Fibroblast of skin of left biceps (primary cell): ENCODE measurements at regions not wholly inside any gene's neighbourhood (a gene's known extent, or its start where the extent isn't known, plus 50 kb on each side); places are given as distances from the start of the nearest gene placed in this dataset.

Experiments used
- DNase-seq, 2 experiments: peaks; one replicate each; pipeline ENCODE4 v3.0.0-alpha.2; 2013; ENCODE audit warnings: low read depth in 2 of 2

DNA sequence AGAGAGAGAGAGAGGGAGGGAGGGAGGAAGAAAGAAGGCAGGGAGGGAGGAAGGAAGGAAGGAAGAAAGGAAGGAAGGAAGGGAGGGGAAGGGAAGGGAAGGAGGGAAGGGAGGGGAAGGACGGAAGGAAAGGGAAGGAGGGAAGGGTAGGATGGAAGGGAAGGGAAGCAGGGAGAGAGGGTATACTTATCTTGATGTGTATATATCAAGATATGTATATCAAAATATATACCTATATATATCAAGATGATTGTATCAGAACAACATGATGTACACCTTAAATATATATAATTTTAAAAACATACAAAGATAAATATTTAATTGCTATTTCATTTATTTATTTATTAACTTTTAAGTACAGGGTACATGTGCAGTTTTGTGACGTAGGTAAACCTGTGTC lies 96.8 kb upstream of the ADAMTS16 start:
- DNase-seq, result no peak

DNA sequence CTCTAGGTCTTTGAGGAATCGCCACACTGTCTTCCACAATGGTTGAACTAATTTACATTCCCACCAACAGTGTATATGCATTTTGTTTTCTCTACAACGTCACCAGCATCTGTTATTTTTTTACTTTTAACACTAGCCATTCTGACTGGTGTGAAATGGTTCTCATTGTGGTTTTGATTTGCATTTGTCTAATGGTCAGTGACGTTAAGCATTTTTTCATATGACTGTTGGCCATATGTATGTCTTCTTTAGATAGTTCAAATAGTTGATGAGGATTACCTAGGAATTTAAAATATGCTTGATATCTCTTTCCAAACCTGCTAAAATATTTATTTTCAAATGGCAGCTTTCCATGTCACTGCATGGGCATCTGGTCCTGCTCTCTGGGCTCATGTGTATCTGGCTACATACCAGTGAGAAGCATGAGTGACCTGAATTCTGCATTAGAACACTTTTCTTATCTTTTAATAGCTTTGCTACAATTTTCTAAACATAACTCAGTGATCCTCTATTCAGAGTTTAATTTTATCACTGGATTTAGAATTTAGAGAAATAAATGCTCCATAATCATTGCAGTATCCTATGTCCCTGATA lies 95.8 kb upstream of the ADAMTS16 start:
- DNase-seq, result no peak

DNA sequence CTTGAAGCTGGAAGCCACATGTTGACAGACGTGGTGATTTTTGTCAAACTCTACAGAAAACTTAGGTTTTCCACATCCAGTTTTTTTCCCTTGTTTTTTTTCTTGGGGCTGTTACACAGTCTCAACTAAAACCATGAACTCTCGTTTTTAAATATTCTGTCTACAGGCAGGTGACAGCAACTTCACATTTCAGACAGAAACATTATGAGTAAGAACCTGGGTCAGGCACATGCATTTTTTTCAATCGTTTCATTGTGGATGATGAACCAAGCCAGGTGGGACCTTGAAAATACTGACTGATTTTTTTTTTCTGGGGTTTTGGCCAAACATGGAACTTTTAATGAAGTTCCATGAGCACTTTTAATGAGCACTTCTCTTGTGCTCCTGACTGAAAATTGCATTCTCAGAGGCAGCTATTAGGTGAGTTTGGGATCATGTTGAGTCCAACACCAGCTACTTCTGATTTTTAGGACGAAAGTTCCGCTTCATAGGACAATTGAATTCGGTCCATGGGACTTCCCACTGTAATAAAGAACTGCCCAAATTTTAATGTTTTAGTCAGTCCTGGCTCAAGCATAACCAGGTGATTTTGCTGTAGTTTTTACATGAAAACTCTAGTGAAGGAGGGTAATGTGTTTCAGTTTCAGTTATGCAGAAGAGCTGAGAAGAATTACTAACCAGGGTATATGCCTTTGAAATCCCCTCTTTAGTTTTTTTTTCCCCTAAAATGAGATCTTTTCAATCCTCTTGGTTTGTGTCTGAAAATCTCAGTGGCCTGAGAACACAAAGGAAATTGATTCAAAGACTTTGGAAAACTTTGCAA lies 93.2 kb upstream of the ADAMTS16 start:
- no peak for DNase-seq

DNA sequence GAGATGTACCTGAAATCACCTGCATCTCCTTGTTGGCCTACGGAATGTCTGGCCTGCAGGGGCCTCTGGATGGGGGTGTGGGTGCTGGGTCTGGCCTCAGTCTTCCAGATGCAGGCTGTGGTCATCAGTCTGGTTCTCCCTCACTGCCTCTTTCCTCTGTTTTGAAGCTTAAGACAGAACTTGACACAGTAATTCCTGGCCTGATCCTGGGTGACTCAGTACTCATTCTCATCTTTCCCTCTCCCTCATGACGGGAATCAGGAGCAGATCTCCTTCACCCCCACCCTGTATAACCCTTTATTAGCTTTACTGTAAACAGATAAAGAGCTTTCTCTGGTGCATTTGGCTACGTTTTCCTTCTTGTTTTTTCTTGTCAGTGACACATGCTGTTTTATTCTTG lies 89.3 kb upstream of the ADAMTS16 start:
- DNase-seq, result no peak

DNA sequence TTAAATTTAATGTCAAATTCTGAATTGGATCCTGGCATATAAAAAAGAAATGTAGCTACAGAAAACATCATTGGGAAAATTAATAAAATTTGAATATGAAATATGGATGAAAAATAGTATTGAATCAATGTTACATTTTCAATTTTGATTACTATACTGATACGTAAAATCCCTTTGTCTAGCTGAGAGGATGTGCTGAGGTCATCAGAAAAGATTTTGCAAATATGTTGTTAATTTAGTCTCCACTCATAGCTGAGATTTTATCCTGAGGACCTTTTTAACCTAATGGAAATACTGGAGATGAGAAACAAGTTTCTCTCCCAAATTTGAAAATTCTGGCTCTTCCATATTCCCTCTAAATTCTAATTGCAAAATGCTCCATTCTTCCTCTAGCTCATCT lies 84.4 kb upstream of the ADAMTS16 start:
- no peak for DNase-seq

DNA sequence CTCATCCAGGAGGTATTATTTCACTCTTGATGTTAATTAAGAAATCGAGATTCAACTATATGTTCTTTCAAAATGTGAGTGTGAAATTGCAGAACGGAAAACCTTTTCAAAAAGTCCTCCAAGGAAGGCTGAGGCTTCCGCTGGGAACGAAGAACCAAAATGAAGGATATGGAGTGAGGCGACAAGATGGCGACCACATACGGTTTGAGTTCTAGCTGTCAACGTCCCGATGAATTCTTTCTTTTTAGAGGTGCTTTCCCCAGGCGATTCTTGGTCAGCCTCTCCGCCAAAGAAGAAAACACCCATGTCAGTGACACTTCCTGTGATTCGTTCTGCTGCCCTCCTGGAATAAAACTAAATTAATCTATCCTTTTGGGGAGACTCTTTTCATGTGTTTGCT lies 78.3 kb upstream of the ADAMTS16 start:
- no peak for DNase-seq

DNA sequence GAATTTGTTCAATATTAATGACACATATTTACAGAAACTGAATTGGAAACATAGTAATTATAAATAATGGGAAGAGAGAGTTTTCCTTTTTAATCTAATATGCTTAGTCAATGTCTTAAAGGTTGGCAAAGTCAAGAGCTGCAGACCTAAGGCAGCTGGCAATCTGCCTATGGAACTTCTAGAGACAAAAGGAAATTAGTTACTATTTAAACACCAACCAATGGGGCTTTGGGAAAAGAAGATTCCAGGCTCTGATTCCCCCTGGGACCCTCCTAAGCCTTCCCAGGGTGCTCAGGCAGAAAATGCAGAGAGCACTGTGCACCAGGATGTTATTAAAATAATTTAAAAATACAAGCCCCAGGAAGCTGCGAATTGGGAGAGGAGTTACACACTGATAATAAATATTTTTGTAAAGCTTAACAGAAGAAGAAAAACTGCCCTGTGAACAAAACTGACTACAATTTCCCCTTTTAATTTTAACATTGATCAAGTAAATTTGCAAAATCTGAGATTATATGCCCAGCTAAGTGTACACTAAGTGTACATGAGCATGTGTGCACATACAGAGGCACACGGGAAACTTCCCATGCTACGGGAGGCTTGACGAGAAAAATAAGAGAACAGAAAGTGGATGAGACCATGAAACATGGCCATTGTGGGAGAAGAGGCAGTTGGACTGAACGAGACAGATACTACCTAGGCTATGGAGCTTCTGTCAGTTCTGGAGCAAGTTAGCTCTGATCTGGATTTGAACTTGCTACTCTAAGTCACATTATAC lies 77.4 kb upstream of the ADAMTS16 start:
- DNase-seq, result no peak

DNA sequence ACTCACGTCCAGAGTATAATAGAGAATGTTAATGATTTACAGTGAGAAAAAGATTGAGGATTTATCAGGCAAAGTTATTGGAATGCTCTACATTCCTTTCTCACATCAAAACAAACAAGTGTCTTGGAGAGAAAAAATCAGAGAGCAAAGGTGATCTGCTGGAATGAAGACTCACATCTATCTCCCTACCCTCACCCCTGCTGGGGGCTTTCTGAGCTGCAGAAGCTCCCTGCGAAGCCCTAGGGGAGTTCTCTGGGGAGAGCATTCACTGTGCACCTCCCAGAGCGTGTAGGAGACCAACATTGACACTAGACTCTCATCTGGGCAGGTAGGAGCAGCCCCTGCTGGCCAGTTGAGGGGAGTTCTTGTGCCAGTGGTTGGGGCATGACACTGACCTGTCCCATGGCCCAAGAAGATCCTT lies 76.6 kb upstream of the ADAMTS16 start:
- DNase-seq, result no peak

DNA sequence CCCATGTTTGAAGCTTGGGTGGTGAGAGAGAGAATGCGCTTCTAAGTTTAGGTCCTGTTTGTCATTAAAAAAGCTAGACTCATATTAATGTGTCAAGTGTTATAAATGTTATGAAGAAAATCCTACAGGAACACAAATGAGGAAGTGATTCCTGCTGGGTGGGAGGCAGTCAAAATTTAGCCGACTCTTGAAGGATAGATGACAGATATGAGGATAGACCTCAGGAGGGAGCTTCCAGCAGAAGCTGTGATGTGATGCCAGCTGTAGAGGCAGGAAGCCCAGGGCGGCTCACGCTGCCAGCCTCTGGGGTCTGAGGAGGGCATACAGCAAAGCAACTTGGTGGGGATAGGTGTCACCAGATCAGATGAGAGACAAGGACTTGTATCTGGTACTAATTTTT lies 74.7 kb upstream of the ADAMTS16 start:
- DNase-seq, result no peak

DNA sequence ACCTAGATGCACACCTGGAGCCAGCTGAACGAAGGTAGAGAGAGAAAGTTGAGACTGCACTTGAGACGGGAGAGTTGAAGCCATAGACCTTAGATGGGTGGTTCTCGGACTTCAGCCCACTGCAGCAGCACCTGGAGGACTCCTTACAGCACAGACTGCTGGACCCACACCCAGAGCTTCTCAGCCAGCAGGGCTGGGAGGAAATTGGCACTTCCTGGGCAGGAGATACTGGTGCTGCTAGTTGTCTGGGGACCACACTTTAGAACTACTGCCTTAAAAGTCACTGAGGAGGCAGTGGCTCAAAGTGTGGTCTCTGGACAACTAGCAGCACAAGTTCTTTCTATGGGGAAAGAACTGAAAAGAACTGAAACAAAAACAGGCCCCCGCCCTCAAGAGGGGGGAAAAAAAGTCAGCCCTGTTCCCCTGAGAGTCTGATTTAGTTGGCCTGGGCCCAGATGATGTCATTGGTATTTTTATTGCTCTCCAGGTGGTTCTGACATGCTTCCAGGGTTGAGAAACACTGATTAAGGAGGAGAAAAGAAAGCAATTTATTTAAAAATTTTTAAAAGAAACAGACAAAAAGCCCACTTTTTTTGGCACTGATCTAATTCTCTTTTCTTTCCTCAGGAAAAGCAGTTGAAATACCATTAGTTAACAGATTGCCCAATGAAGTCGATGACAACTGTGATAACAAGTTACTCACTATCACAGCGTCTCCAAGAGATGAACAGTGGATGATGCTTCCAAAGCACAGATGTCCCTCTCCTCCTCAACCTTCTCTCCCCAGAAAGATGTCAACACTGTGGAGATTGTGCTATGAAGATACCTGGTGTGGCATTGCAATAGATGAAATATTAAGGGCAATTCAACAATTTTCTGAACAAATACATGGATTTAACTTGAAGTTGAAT lies 73.6 kb upstream of the ADAMTS16 start:
- DNase-seq, result no peak

DNA sequence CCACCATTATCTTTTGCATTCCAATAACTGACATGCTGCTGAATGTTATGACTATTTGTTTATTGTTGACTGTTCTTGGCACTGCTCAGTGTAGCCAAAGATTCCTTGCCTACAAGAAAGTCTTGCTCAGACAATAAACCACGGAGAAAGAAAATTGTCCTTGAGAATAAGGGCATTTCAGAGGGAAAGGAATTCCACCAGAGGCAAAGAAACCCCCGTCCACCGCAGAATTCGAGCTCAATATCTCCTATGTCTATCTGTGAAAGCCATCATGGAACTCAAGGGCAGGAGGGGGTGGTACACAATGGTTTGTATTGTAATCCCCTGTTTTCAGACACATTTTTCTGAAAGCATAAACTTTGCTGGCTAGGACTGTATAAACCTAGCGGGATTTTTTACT lies 70.3 kb upstream of the ADAMTS16 start:
- DNase-seq, result no peak

DNA sequence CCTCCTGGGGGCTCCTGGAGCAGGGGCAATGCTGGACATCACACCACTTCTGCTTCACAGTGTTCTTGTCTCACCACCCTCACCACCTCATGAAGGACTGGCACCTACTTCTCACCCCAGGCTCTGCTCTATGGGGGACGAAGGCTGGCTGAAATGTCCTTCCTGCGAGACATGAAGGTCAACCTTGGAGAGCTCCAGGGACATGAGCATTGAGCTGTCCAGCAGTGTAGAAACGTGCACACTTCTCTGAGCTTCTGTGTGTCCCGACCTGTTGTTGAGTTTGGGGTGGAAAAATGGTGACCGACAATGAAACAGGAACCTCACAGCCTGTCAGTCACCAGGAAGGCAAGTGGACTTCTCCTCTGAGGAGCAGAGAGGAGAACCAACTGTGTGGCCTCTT lies 68.6 kb upstream of the ADAMTS16 start:
- no peak for DNase-seq

DNA sequence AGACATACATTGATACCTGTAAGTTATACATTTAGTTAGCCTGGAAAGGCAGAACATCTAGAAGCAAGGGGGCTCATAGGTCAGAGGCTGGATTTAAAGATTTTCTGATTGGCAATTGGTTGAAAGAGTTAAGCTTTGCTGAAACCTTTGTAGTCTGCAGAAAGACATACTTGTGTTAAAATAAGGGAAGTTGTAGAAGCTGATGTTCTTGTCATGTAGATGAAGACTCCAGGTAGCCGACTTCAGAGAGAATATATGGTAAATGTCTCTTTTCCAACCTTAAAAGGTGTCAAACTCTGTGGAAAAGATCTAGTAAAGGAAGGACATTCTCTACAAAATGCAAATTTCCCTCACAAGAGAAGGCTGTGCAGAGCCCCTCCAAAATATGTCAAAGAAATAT lies 62.9 kb upstream of the ADAMTS16 start:
- DNase-seq, result no peak

DNA sequence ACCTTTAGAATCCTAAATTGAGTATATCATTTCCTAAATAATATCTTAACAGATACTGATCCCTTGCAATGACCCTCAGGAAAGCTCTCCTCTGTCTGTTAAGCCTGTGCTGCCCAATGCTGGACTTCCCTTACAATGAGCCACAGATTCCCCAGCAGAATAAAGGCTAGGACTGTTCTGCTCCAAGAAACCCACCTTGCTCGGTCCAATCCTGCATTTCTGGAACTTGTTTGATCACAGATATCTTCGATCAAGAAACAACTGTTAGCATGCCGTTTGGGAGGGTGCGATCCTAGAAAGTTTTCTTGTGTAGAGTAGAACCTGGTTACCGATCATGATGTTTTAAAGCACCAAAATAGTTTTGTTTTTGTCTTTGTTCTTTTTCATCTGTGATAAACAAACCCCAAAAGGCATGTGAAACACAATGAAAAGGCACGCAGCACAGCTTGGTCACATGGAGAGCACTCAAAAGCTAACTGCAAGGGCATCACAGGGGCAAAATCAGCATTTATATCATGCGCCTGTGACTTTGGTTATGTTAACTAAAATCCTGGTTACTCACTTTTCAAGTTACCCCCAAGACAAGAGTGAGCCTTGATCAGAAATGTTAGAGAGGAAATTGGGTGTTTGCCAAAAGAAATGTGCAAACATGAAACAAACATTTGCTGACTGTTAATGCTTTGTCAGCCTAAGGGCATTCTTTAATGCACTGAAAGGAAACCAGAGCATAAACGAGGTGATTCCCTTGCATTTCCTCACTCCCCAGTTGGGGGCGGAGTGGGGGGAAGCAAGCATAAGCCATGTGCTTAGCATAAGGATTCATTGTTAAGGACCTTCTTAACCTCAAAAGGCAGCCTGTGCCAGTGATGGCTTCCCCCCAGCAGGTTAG lies 61.9 kb upstream of the ADAMTS16 start:
- no peak for DNase-seq

DNA sequence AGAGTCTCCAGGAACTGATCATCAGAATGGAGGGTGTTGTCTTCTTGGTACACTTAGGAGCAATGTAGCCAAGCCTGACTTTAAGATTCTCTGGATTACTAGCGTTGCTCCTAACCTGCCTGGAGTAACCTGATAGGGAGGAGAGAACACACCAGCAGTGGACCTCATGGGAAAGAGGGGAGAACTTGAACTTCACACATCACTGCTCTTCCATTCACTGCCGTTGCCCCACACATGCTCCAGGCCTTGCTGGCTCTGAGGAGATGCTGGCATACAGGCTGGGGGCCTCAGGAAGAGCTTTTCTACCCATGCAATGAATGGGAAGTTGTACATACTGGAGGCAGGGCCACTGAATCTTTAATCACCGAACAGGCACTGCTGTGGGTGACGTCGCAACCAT lies 60.3 kb upstream of the ADAMTS16 start:
- no peak for DNase-seq

DNA sequence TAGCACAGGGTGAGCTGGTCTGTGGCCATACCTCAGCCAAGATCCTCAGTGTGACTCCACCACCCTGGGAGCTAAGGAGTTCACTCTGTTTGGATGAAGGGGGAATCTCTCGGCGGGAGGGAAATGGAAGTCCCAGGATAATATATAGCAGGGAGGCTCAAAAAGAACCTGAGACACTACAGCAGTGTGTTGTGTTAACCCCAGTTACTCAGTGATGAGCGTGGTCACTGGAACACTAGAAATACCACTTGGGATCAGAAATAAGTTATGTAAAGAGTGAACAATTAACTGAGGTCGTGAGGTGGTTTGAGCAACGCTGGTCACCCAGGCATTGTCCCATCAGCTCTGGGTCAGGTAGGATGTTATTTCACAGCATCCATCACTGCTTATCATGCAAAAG lies 59.3 kb upstream of the ADAMTS16 start:
- no peak for DNase-seq

DNA sequence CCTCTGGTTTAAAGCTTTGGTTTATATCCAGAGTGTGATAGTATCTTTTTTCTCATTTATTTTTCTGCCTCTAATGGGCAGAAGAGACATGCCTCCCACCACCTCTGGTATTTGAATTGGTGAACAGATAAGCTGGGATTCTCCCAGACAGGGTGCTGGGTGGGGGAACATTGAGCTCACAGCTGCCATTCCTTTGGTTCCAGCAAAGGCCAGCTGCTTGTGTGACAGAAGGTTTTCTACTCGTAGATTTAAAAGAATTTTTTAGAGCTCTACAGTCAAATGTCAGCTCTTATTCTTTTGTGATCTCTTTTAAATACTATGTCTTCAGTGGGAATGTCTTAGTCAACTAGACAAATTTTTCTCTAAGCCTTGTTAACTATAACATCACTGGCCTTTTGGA lies 54.7 kb upstream of the ADAMTS16 start:
- no peak for DNase-seq

DNA sequence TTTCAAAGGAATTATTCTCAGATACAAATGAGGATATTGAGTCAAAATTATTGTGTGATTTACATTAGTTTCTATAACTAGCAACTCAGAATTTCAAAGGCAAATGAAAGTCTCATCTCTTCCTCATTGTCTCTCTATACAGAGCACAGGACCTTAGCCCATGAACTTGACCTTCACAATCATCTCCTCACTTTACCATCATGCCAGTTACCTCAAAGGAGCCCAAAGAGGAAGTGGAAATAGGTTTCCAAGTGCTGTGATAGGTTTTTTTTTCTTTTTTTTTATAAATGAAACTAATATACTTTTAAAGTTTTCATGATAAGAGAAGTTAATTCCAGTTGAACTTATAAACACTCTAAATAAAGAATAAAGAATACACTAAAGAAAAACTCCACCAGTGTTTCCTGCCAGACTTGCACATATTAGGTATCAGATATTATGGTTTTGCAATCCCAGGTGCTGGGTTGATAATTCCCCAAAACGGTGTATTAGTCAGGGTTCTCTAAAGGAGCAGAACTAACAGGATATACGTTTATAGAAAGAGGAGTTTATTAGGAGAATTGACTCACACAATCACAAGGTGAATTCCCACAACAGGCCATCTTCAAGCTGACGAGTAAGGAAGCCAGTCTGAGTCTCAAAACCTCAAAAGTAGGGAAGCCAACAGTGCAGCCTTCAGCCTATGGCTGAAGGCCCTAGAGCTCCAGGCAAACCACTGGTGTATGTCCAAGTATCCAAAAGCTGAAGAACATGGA lies 50.1 kb upstream of the ADAMTS16 start:
- no peak for DNase-seq
